SU-DHL-6 (cell line): ENCODE measurements at regions not wholly inside any gene's neighbourhood (a gene's known extent, or its start where the extent isn't known, plus 50 kb on each side); places are given as distances from the start of the nearest gene placed in this dataset.

Source experiments
- H2AFZ ChIP-seq: fragments of 200-600 bp; sonication (generic); 2 replicates; pipeline ENCODE4 v1.6.1; 2014; ENCODE audit warnings: low read depth, mild to moderate bottlenecking, moderate library complexity, mixed read lengths, antibody characterized with exemption, low read length; ENCODE audit not compliant: severe bottlenecking
- H3F3A ChIP-seq: fragments of 200-600 bp; shearing (Covaris generic); 2 replicates; pipeline ENCODE4 v1.6.0; 2016; ENCODE audit warnings: antibody characterized with exemption, mild to moderate bottlenecking; ENCODE audit not compliant: insufficient read depth
- H3K27ac ChIP-seq: fragments of 200-600 bp; sonication (generic); 2 replicates; pipeline ENCODE4 v1.5.1; 2016; ENCODE audit warnings: low read depth, mild to moderate bottlenecking, low read length, moderate library complexity, mixed read lengths
- H3K27me3 ChIP-seq: fragments of 200-600 bp; sonication (generic), shearing (Covaris generic); 2 replicates; pipeline ENCODE4 v1.6.0; 2014; ENCODE audit warnings: mild to moderate bottlenecking, low read length
- H3K36me3 ChIP-seq: fragments of 200-600 bp; sonication (generic); 2 replicates; pipeline ENCODE4 v1.6.1; 2014; ENCODE audit warnings: mild to moderate bottlenecking, low read length, mixed read lengths
- H3K4me2 ChIP-seq: fragments of 300-600, 200-600 bp; shearing (Covaris generic), sonication (generic); 2 replicates; pipeline ENCODE4 v1.6.0; 2014; ENCODE audit warnings: low read length, low read depth, mild to moderate bottlenecking; ENCODE audit not compliant: poor library complexity, severe bottlenecking
- H3K4me3 ChIP-seq: fragments of 200-600 bp; sonication (generic); 2 replicates; pipeline ENCODE4 v1.5.1; 2014; ENCODE audit warnings: antibody characterized with exemption, low read length, mild to moderate bottlenecking, mixed read lengths; ENCODE audit not compliant: insufficient read depth, poor library complexity, severe bottlenecking
- H3K79me2 ChIP-seq: fragments of 200-600 bp; sonication (generic); 2 replicates; pipeline ENCODE4 v1.6.1; 2014; ENCODE audit warnings: mild to moderate bottlenecking, low read length, moderate library complexity; ENCODE audit not compliant: insufficient read depth
- H3K9ac ChIP-seq: fragments of 200-600 bp; sonication (generic); 2 replicates; pipeline ENCODE4 v1.7.0; 2014; ENCODE audit warnings: mild to moderate bottlenecking, low read length
- H3K9me2 ChIP-seq: fragments of 200-600 bp; sonication (generic); replicated peaks from 2 replicates; pipeline ENCODE4 v1.6.1; 2014; ENCODE audit warnings: low read length; ENCODE audit not compliant: insufficient read depth
- H3K9me3 ChIP-seq: fragments of 200-600 bp; sonication (generic); 2 replicates; pipeline ENCODE4 v1.6.1; 2014; ENCODE audit warnings: low read length, mixed read lengths; ENCODE audit not compliant: insufficient read depth
- H4K20me1 ChIP-seq: fragments of 200-600 bp; sonication (generic); 2 replicates; pipeline ENCODE4 v1.6.1; 2014; ENCODE audit warnings: low read depth, mild to moderate bottlenecking, antibody characterized with exemption, low read length, moderate library complexity, mixed read lengths
- EZH2phosphoT487 ChIP-seq: fragments of 200-600 bp; sonication (generic), shearing (Covaris generic); conservative IDR thresholded peaks from 2 replicates; pipeline ENCODE4 v1.6.1; 2018; ENCODE audit warnings: mild to moderate bottlenecking, antibody characterized with exemption, low read length, moderate library complexity, mixed read lengths
- TF ChIP-seq, protein P1 (sequence below): fragments of 200-600 bp; sonication (generic); IDR thresholded peaks from one replicate; pipeline ENCODE4 v1.5.1; 2017; ENCODE audit warnings: antibody characterized with exemption, mild to moderate bottlenecking, low read length, moderate library complexity; ENCODE audit not compliant: insufficient read depth, poor library complexity, severe bottlenecking

- Histone ChIP-seq H3K36me3 (no peaks in the 10 kb centered on the region), H3K79me2 (no peaks in the 10 kb centered on the region), H3K9me2 (no peaks in the 10 kb centered on the region), H3K9me3 (no peaks in the 10 kb centered on the region), H3K4me2 (no peak overlapping the region), H4K20me1 (no peaks in the 10 kb centered on the region), H3F3A (no peaks in the 10 kb centered on the region), H3K4me3 (no peak overlapping the region), H3K27me3 (no peaks in the 10 kb centered on the region), H3K27ac (no peak overlapping the region), H3K9ac (no peak overlapping the region), H2AFZ (no peak overlapping the region)
- TF ChIP-seq, protein P1, sequence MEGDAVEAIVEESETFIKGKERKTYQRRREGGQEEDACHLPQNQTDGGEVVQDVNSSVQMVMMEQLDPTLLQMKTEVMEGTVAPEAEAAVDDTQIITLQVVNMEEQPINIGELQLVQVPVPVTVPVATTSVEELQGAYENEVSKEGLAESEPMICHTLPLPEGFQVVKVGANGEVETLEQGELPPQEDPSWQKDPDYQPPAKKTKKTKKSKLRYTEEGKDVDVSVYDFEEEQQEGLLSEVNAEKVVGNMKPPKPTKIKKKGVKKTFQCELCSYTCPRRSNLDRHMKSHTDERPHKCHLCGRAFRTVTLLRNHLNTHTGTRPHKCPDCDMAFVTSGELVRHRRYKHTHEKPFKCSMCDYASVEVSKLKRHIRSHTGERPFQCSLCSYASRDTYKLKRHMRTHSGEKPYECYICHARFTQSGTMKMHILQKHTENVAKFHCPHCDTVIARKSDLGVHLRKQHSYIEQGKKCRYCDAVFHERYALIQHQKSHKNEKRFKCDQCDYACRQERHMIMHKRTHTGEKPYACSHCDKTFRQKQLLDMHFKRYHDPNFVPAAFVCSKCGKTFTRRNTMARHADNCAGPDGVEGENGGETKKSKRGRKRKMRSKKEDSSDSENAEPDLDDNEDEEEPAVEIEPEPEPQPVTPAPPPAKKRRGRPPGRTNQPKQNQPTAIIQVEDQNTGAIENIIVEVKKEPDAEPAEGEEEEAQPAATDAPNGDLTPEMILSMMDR, result no peak
- TF ChIP-seq EZH2phosphoT487, result no peak
Measured at GRCh38 chrX:94389044-94389443, 715.0 kb downstream of the FAM133A start.

DNA sequence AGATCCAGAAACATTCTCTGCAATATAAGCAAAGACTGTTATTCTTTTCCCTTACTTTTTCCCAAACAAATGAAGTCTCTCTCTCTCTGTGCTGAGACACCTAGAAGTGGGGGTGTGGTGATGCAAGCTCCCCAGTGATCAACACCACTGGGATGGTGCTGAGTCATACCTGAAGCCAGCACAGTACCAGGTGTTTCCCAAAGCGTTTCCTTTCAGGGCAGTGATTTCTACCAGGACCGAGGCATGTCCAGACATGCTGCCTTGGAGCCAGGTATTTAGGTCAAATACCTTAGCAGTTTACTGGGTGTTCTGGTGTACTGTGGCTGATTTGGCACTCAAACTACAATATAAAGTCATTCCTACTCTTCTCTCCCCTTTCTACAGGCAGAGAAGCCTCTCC lies 726.5 kb downstream of the FAM133A start:
- Histone ChIP-seq H3K27ac (no peak overlapping the region), H3K4me2 (no peak overlapping the region), H3F3A (no peaks in the 10 kb centered on the region), H3K79me2 (no peaks in the 10 kb centered on the region), H3K9me3 (no peaks in the 10 kb centered on the region), H3K36me3 (no peaks in the 10 kb centered on the region), H3K27me3 (no peaks in the 10 kb centered on the region), H3K9ac (no peak overlapping the region), H3K4me3 (no peak overlapping the region), H4K20me1 (no peaks in the 10 kb centered on the region), H3K9me2 (no peaks in the 10 kb centered on the region), H2AFZ (no peak overlapping the region)
- TF ChIP-seq, protein P1, result no peak
- no peak for TF ChIP-seq EZH2phosphoT487

DNA sequence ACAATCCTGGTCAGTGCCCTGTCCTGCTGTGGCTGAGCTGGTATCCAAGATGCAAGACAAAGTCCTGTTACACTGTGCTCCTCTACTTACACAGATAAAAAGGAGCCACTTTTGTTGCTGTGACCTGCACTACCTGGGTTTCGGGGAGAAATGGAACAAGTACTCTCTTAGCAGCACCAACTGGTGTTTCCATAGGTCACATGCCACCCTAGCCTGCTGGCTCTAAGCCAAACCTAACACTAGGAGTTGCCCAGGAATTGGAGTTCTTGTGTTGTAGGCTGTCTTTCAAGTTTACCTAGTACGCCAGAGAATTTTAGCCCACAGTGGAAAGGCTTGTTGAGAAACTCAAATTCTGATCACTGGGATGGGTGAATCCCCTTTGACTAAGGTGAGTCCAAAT lies 727.4 kb downstream of the FAM133A start:
- Histone ChIP-seq H3K4me2 (no peak overlapping the region), H4K20me1 (no peaks in the 10 kb centered on the region), H3K9me3 (no peaks in the 10 kb centered on the region), H3K27me3 (no peaks in the 10 kb centered on the region), H3K36me3 (no peaks in the 10 kb centered on the region), H3F3A (no peaks in the 10 kb centered on the region), H3K4me3 (no peak overlapping the region), H3K27ac (no peak overlapping the region), H3K9me2 (no peaks in the 10 kb centered on the region), H3K79me2 (no peaks in the 10 kb centered on the region), H2AFZ (no peak overlapping the region), H3K9ac (no peak overlapping the region)
- TF ChIP-seq, protein P1, result no peak
- no peak for TF ChIP-seq EZH2phosphoT487
